Activated naive CD4-positive, alpha-beta T cell treated with anti-CD3 and anti-CD28 coated beads for 36 hours (primary cell): ENCODE measurements at regions not wholly inside any gene's neighbourhood (a gene's known extent, or its start where the extent isn't known, plus 50 kb on each side); places are given as distances from the start of the nearest gene placed in this dataset.

Experiments used
- CTCF ChIA-PET: fragments of 350-600 bp; sonication (Branson Sonifier 250); formaldehyde crosslinking; loops from one replicate; lab custom pipeline; 2021; ENCODE audit warnings: antibody characterized with exemption; lab: Charles Lee
- DNase-seq: peaks from one replicate; pipeline ENCODE4 v3.0.0-alpha.2; 2020
- H3K27ac Mint-ChIP-seq: one replicate; pipeline ENCODE4 v1.8.0; 2021; ENCODE audit warnings: mild to moderate bottlenecking, mixed read lengths
- H3K27me3 Mint-ChIP-seq: one replicate; pipeline ENCODE4 v1.8.0; 2021; ENCODE audit warnings: low read depth, mixed read lengths
- H3K36me3 Mint-ChIP-seq: one replicate; pipeline ENCODE4 v1.8.0; 2021; ENCODE audit warnings: low read depth, mixed read lengths
- H3K4me1 Mint-ChIP-seq: one replicate; pipeline ENCODE4 v1.8.0; 2021; ENCODE audit warnings: low read depth, mixed read lengths
- H3K4me3 Mint-ChIP-seq: one replicate; pipeline ENCODE4 v1.8.0; 2021; ENCODE audit warnings: mild to moderate bottlenecking, moderate library complexity, mixed read lengths
- H3K9me3 Mint-ChIP-seq: one replicate; pipeline ENCODE4 v1.8.0; 2021; ENCODE audit warnings: mixed read lengths
- intact Hi-C: fragments of 100-400 bp; cut with micrococcal nuclease; formaldehyde crosslinking; loops from one replicate; pipeline ENCODE4 v1.15.1; 2023

GRCh38 chr13:107133950-107134349 is 566.0 kb upstream of the ARGLU1 start:
- Mint-ChIP-seq H3K4me1 (no peaks in the 10 kb centered on the region), H3K9me3 (no peaks in the 10 kb centered on the region), H3K27ac (no peak overlapping the region), H3K4me3 (no peak overlapping the region), H3K27me3 (no peaks in the 10 kb centered on the region), H3K36me3 (no peaks in the 10 kb centered on the region)
- no peak for DNase-seq
- intact Hi-C loops, result no loop called here
- CTCF ChIA-PET, result no interaction called here

GRCh38 chr13:107130566-107130965 is 562.6 kb upstream of the ARGLU1 start:
- no peaks in the 10 kb centered on the region for H3K4me1 Mint-ChIP-seq
- CTCF ChIA-PET, result no interaction called here
- H3K27ac Mint-ChIP-seq, result no peak overlapping the region
- no peaks in the 10 kb centered on the region for H3K27me3 Mint-ChIP-seq
- intact Hi-C loops, result no loop called here
- H3K4me3 Mint-ChIP-seq, result no peak overlapping the region
- H3K36me3 Mint-ChIP-seq, result no peaks in the 10 kb centered on the region
- DNase-seq, result no peak
- H3K9me3 Mint-ChIP-seq, result peaks cover 5% of the 10 kb centered on the region

DNA sequence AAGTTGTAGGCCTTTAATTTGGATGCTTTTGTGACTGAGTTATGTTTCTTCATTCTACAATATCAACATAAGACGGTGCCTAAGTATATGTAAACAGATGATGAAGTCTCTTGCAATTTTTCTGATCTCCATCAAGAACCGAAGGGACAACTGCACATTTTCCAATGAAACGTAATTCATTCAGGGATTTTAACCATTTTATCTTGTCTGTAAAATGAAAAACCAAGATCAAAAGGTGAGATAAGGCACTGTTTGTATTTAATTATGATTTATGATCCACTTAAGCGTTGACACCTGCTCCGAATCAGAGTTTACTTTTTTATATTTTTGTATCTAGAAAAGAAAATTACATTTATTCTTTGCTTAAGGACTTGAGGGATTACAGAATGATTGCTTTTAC is 556.8 kb upstream of the ARGLU1 start:
- intact Hi-C loops, result loop anchor here (10.0 kb wide), 1 partner anchor 1040 kb away; no protein-coding TSS in a partner anchor
- H3K27me3 Mint-ChIP-seq, result no peaks in the 10 kb centered on the region
- no peaks in the 10 kb centered on the region for H3K4me1 Mint-ChIP-seq
- no peak overlapping the region for H3K27ac Mint-ChIP-seq
- H3K9me3 Mint-ChIP-seq, result peaks cover 5% of the 10 kb centered on the region
- H3K36me3 Mint-ChIP-seq, result no peaks in the 10 kb centered on the region
- no peak overlapping the region for H3K4me3 Mint-ChIP-seq
- CTCF ChIA-PET, result interaction anchor here (0.6 kb wide), 1 partner anchor 516 kb away, joined by 4 read pairs; no protein-coding TSS in a partner anchor
- no peak for DNase-seq

DNA sequence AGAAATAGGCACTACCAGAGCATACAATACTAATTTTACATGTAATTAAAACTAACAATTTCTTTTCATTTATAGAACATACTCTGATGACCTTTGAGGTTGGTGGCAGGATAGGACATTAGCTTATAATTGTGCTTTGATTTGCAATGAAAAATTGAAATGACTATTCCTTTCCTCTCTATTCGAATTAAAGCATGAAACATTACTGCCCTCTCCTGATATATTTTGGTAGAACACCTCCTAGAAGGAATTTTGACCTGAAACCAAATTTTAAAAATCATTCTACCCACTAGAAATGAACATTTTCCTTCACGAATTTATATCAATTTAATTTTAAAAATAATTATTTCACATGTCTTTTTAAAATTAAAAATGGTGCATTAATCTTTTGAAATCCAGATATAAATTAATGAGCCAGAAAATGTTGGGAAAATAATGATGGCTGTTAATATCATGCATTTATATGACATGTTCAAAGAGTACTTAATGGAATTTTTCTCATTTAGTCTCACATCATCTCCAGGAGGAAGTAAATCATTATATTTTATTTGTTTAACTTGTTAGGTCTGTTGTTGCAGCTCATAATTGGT is 556.3 kb upstream of the ARGLU1 start:
- H3K27ac Mint-ChIP-seq, result no peak overlapping the region
- CTCF ChIA-PET, result interaction anchor here (0.6 kb wide), 2 partner anchors 182 to 516 kb away, joined by 3 to 4 read pairs; no protein-coding TSS in a partner anchor
- intact Hi-C loops, result loop anchor here (10.0 kb wide), 1 partner anchor 1039 kb away; no protein-coding TSS in a partner anchor
- H3K4me3 Mint-ChIP-seq, result no peak overlapping the region
- no peak for DNase-seq
- H3K9me3 Mint-ChIP-seq, result peaks cover 5% of the 10 kb centered on the region
- no peaks in the 10 kb centered on the region for H3K4me1 Mint-ChIP-seq
- H3K27me3 Mint-ChIP-seq, result no peaks in the 10 kb centered on the region
- no peaks in the 10 kb centered on the region for H3K36me3 Mint-ChIP-seq

DNA sequence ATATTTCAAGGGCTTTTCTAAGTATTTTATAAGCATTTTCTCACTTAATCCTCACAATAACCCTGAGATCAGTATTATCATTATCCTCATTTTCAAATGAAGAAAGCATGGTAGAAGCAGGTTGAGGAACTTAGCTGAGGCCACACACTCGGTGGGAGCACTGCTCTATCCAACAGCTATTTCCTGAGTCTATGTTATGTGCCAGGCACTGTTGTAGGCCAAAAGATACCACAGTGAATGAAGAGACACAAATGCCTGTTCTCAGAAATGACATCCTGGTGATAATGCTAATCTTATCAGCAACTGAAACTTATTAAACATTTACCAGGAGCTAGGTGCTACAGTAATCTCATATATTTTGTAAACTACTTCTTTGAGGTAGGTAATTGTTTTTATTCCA is 553.9 kb upstream of the ARGLU1 start:
- Mint-ChIP-seq H3K27me3 (peaks cover 2% of the 10 kb centered on the region), H3K36me3 (no peaks in the 10 kb centered on the region), H3K9me3 (no peaks in the 10 kb centered on the region), H3K4me1 (no peaks in the 10 kb centered on the region), H3K27ac (no peak overlapping the region), H3K4me3 (no peak overlapping the region)
- CTCF ChIA-PET, result no interaction called here
- intact Hi-C loops, result loop anchor here (10.0 kb wide), 1 partner anchor 1037 kb away; no protein-coding TSS in a partner anchor
- no peak for DNase-seq

DNA sequence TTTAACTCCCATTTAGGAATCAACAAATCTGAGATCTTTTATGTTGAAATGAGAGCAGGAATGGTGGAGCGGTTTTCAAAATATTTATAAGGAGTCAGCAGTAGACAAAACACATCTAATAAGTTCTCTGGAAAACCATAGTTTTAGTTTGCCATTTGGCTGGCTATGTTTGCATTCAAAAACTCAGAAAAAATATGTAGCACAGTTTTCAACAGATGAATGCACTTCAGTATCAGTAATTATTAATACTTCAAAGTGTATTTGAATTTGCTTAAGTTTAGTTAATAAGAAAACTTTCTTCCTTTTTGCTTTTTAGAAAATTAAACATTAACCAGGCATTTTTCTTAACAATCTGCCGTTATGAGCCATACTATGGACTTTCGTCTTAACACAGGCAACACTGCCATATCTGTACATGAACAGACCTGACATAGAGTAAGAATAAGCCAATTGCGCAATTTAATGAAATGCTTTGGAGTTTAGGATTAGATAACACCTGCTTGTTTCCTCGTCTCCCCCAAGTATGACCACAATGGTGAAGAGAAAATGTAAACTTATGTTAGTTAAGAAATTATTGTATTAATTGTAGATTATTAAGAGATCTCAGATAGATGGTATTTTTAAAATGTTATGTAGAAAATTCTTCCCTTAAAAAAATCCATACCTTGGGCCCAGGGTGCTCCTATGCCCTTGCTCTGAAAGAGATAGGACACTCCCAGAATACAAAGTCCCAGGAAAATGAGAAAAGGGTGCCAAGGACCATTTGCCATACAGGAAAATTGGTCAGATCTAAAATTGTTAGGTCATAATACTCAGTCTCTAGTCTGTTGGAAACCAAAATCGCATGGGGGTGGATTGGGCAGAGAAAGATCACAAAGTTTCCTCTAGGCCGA is 552.3 kb upstream of the ARGLU1 start:
- Mint-ChIP-seq H3K27ac (no peak overlapping the region), H3K9me3 (peaks cover 5% of the 10 kb centered on the region), H3K4me1 (no peaks in the 10 kb centered on the region), H3K27me3 (peaks cover 3% of the 10 kb centered on the region), H3K4me3 (no peak overlapping the region), H3K36me3 (peaks cover under 1% of the 10 kb centered on the region)
- intact Hi-C loops, result loop anchor here (10.0 kb wide), 1 partner anchor 1035 kb away; no protein-coding TSS in a partner anchor
- CTCF ChIA-PET, result no interaction called here
- DNase-seq, result no peak

DNA sequence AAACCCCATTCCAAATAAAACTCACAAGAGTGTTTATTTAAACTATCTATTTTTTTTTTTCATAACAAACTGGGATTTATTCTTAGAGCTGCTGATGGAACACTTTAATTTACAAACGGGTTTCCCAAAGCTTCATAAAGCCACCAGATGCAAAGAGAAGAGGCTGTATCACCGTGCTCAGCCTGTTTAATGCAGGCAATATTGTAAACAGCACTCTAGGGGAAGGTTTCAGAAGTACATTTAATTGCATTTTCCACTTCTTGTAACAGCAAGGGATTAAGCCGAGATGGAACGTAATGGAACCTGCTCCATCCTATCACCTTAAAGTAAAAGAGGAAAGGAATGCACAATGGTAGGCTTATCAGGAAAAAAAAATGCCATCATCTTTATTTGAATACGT is 550.6 kb upstream of the ARGLU1 start:
- Mint-ChIP-seq H3K4me1 (no peaks in the 10 kb centered on the region), H3K9me3 (peaks cover 5% of the 10 kb centered on the region), H3K27ac (no peak overlapping the region), H3K36me3 (peaks cover 2% of the 10 kb centered on the region), H3K27me3 (peaks cover 3% of the 10 kb centered on the region), H3K4me3 (no peak overlapping the region)
- CTCF ChIA-PET, result no interaction called here
- no peak for DNase-seq
- intact Hi-C loops, result no loop called here

- no peaks in the 10 kb centered on the region for H3K4me1 Mint-ChIP-seq
- DNase-seq, result no peak
- H3K4me3 Mint-ChIP-seq, result no peak overlapping the region
- CTCF ChIA-PET, result no interaction called here
- intact Hi-C loops, result no loop called here
- H3K9me3 Mint-ChIP-seq, result peaks cover 5% of the 10 kb centered on the region
- peaks cover 2% of the 10 kb centered on the region for H3K36me3 Mint-ChIP-seq
- no peak overlapping the region for H3K27ac Mint-ChIP-seq
- H3K27me3 Mint-ChIP-seq, result peaks cover 3% of the 10 kb centered on the region
Measured at GRCh38 chr13:107117327-107118012, 549.5 kb upstream of the ARGLU1 start.

- H3K36me3 Mint-ChIP-seq, result peaks cover 2% of the 10 kb centered on the region
- DNase-seq, result no peak
- no peaks in the 10 kb centered on the region for H3K4me1 Mint-ChIP-seq
- peaks cover 3% of the 10 kb centered on the region for H3K27me3 Mint-ChIP-seq
- H3K27ac Mint-ChIP-seq, result no peak overlapping the region
- peaks cover 11% of the 10 kb centered on the region for H3K9me3 Mint-ChIP-seq
- no peak overlapping the region for H3K4me3 Mint-ChIP-seq
- CTCF ChIA-PET, result no interaction called here
- intact Hi-C loops, result no loop called here
Measured at GRCh38 chr13:107113387-107113786, 545.5 kb upstream of the ARGLU1 start.

- intact Hi-C loops, result no loop called here
- CTCF ChIA-PET, result no interaction called here
- H3K27ac Mint-ChIP-seq, result no peak overlapping the region
- H3K36me3 Mint-ChIP-seq, result peaks cover 2% of the 10 kb centered on the region
- H3K27me3 Mint-ChIP-seq, result no peaks in the 10 kb centered on the region
- no peaks in the 10 kb centered on the region for H3K4me1 Mint-ChIP-seq
- peaks cover 7% of the 10 kb centered on the region for H3K9me3 Mint-ChIP-seq
- DNase-seq, result no peak
- H3K4me3 Mint-ChIP-seq, result no peak overlapping the region
Measured at GRCh38 chr13:107111248-107111647, 543.3 kb upstream of the ARGLU1 start.

GRCh38 chr13:107104631-107105030 is 536.7 kb upstream of the ARGLU1 start:
- Mint-ChIP-seq H3K4me1 (no peaks in the 10 kb centered on the region), H3K4me3 (no peak overlapping the region), H3K36me3 (no peaks in the 10 kb centered on the region), H3K27ac (no peak overlapping the region), H3K9me3 (peaks cover 3% of the 10 kb centered on the region), H3K27me3 (no peaks in the 10 kb centered on the region)
- CTCF ChIA-PET, result no interaction called here
- intact Hi-C loops, result no loop called here
- no peak for DNase-seq

DNA sequence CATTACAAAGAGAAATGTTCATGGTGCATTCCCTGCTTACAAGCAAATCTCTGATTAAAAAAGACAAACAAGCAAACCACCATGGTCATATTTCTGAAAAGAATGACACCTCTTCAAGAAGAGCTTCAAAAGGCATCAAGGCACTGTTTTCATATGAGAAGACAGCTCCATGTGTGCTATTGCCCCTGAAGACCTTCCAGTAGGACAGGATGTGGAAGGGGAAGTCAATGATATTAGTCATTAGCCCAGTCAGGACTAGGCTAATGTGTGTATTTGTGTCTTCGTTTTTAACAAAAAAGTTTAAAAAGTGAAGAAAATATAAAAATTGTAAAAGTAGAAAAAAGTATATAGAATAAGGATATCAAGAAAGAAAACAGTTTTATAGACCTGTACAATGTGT is 534.7 kb upstream of the ARGLU1 start:
- Mint-ChIP-seq H3K4me3 (no peak overlapping the region), H3K27ac (no peak overlapping the region), H3K9me3 (no peaks in the 10 kb centered on the region), H3K27me3 (no peaks in the 10 kb centered on the region), H3K36me3 (no peaks in the 10 kb centered on the region), H3K4me1 (no peaks in the 10 kb centered on the region)
- CTCF ChIA-PET, result no interaction called here
- DNase-seq, result no peak
- intact Hi-C loops, result no loop called here
